Mesenchymal stem cell (in vitro differentiated cells and primary cell): ENCODE measurements at regions not wholly inside any gene's neighbourhood (a gene's known extent, or its start where the extent isn't known, plus 50 kb on each side); places are given as distances from the start of the nearest gene placed in this dataset.

Experiments
- DNase-seq: peaks from one replicate; pipeline ENCODE4 v3.0.0-alpha.2; 2013
- H2AFZ ChIP-seq: one replicate; pipeline ENCODE4 v1.6.1; 2013; ENCODE audit warnings: low read depth, mild to moderate bottlenecking, control low read depth, inconsistent platforms, low read length, moderate library complexity
- H2AK5ac ChIP-seq: 2 replicates; pipeline ENCODE4 v1.6.1; 2013; ENCODE audit warnings: low read length, moderate library complexity, mild to moderate bottlenecking, inconsistent platforms; ENCODE audit not compliant: severe bottlenecking
- H2BK120ac ChIP-seq: one replicate; pipeline ENCODE4 v1.6.1; 2013; ENCODE audit warnings: low read depth, mild to moderate bottlenecking, inconsistent platforms, low read length, moderate library complexity
- H2BK12ac ChIP-seq, 2 experiments: one replicate each; pipeline ENCODE4 v1.6.1; 2013; ENCODE audit warnings: inconsistent platforms in 2 of 2, low read length in 2 of 2, mild to moderate bottlenecking in 2 of 2, moderate library complexity in 2 of 2, control low read depth in 1 of 2
- H2BK15ac ChIP-seq: one replicate; pipeline ENCODE4 v1.6.1; 2013; ENCODE audit warnings: mild to moderate bottlenecking, low read depth, inconsistent platforms; ENCODE audit not compliant: poor library complexity, severe bottlenecking
- H2BK5ac ChIP-seq: 2 replicates; pipeline ENCODE4 v1.6.1; 2013; ENCODE audit warnings: low read depth, mild to moderate bottlenecking, low read length, control low read depth, inconsistent platforms; ENCODE audit not compliant: poor library complexity, severe bottlenecking
- H3K14ac ChIP-seq, 2 experiments: one replicate each; pipeline ENCODE4 v1.6.1; 2013; ENCODE audit warnings: inconsistent platforms in 2 of 2, low read length in 2 of 2, control low read depth in 1 of 2, mild to moderate bottlenecking in 1 of 2, moderate library complexity in 1 of 2
- H3K18ac ChIP-seq, 2 experiments: one replicate each; pipeline ENCODE4 v1.6.1; 2013; ENCODE audit warnings: inconsistent platforms in 2 of 2, low read length in 2 of 2, control low read depth in 1 of 2, low read depth in 1 of 2, mild to moderate bottlenecking in 1 of 2
- H3K23ac ChIP-seq, 2 experiments: one replicate each; pipeline ENCODE4 v1.6.1; 2013; ENCODE audit warnings: inconsistent platforms in 2 of 2, low read length in 2 of 2, mild to moderate bottlenecking in 2 of 2, moderate library complexity in 2 of 2, control low read depth in 1 of 2
- H3K27ac ChIP-seq: 2 replicates; pipeline ENCODE4 v1.5.1; 2013; ENCODE audit warnings: mild to moderate bottlenecking, moderate library complexity, low read length, control low read depth, inconsistent platforms; ENCODE audit not compliant: poor library complexity, severe bottlenecking
- H3K27me3 ChIP-seq, 2 experiments: 2 replicates each; pipeline versions ENCODE4 v1.6.1 to v1.7.0; 2013; ENCODE audit warnings: low read length in 2 of 2, mild to moderate bottlenecking in 2 of 2, moderate library complexity in 2 of 2, control low read depth in 1 of 2, inconsistent platforms in 1 of 2; ENCODE audit not compliant: control insufficient read depth in 1 of 2, insufficient read depth in 1 of 2
- H3K36me3 ChIP-seq, 2 experiments: 2 replicates each; pipeline versions ENCODE4 v1.6.1 to v1.7.0; 2013; ENCODE audit warnings: low read length in 2 of 2, control low read depth in 1 of 2, inconsistent platforms in 1 of 2, low read depth in 1 of 2, mild to moderate bottlenecking in 1 of 2; ENCODE audit not compliant: insufficient read depth in 2 of 2, control insufficient read depth in 1 of 2
- H3K4ac ChIP-seq, 2 experiments: one replicate each; pipeline ENCODE4 v1.6.1; 2013; ENCODE audit warnings: inconsistent platforms in 2 of 2, low read length in 2 of 2, mild to moderate bottlenecking in 2 of 2, moderate library complexity in 2 of 2, control low read depth in 1 of 2, low read depth in 1 of 2
- H3K4me1 ChIP-seq: 2 replicates; pipeline ENCODE4 v1.6.1; 2013; ENCODE audit warnings: low read depth, low read length, control low read depth; ENCODE audit not compliant: control insufficient read depth, insufficient read depth
- H3K4me2 ChIP-seq: 2 replicates; pipeline ENCODE4 v1.6.1; 2013; ENCODE audit warnings: low read length, mild to moderate bottlenecking, inconsistent platforms; ENCODE audit not compliant: poor library complexity, severe bottlenecking
- H3K4me3 ChIP-seq, 2 experiments: 2 replicates each; pipeline versions ENCODE4 v1.5.1 to v1.7.0; 2013; ENCODE audit warnings: low read length in 2 of 2, mild to moderate bottlenecking in 2 of 2, control low read depth in 1 of 2, low read depth in 1 of 2; ENCODE audit not compliant: insufficient read depth in 1 of 2
- H3K79me1 ChIP-seq: replicated peaks from 2 replicates; pipeline ENCODE4 v1.6.1; 2013; ENCODE audit warnings: mild to moderate bottlenecking, control low read depth, low read length, inconsistent platforms; ENCODE audit not compliant: poor library complexity, severe bottlenecking
- H3K9ac ChIP-seq: 2 replicates; pipeline ENCODE4 v1.7.0; 2013; ENCODE audit warnings: mild to moderate bottlenecking, low read length, moderate library complexity
- H3K9me3 ChIP-seq: 2 replicates; pipeline ENCODE4 v1.7.0; 2013; ENCODE audit warnings: mild to moderate bottlenecking, low read length; ENCODE audit not compliant: control insufficient read depth
- H4K8ac ChIP-seq: one replicate; pipeline ENCODE4 v1.6.1; 2013; ENCODE audit warnings: inconsistent platforms, mild to moderate bottlenecking, low read length, moderate library complexity
- H4K91ac ChIP-seq: one replicate; pipeline ENCODE4 v1.6.1; 2013; ENCODE audit warnings: mild to moderate bottlenecking, low read length, inconsistent platforms
- WGBS: methylation state at CpG from one replicate; pipeline ENCODE4 v1.1.7; 2013; ENCODE audit warnings: mixed read lengths; 5-methylcytosine and 5-hydroxymethylcytosine counted together

- H3K36me3 ChIP-seq: no peaks in the 10 kb centered on the region
- H2AK5ac ChIP-seq: no peak overlapping the region
- peaks cover 0 to 13% of the 10 kb centered on the region in 2 experiments for H3K27me3 ChIP-seq
- H3K27ac ChIP-seq: no peak overlapping the region
- H3K4me2 ChIP-seq: no peak overlapping the region
- H3K4me3 ChIP-seq: no peak overlapping the region
- H3K23ac ChIP-seq: no peak overlapping the region
- H2BK15ac ChIP-seq: no peak overlapping the region
- no peak overlapping the region for H4K91ac ChIP-seq
- H3K9me3 ChIP-seq: no peaks in the 10 kb centered on the region
- no peak for DNase-seq
- H2BK120ac ChIP-seq: no peak overlapping the region
- H3K9ac ChIP-seq: no peak overlapping the region
- no peaks in the 10 kb centered on the region for H3K4me1 ChIP-seq
- no peak overlapping the region for H3K14ac ChIP-seq
- no peak overlapping the region for H2BK5ac ChIP-seq
- H3K4ac ChIP-seq: no peak overlapping the region
- H2BK12ac ChIP-seq: no peak overlapping the region
- no peak overlapping the region for H4K8ac ChIP-seq
- WGBS: no CpG with 5 or more reads among the region's 2 CpGs
- H3K18ac ChIP-seq: no peak overlapping the region
- H3K79me1 ChIP-seq: no peaks in the 10 kb centered on the region
- H2AFZ ChIP-seq: no peak overlapping the region
Measured at GRCh38 chrX:42538405-42538804, 239.6 kb downstream of the PPP1R2C start.

- Histone ChIP-seq H3K23ac (no peak overlapping the region), H3K4me2 (no peak overlapping the region), H3K18ac (no peak overlapping the region), H3K79me1 (no peaks in the 10 kb centered on the region), H3K9ac (no peak overlapping the region), H4K91ac (no peak overlapping the region), H3K27ac (no peak overlapping the region), H4K8ac (no peak overlapping the region), H3K36me3 (no peaks in the 10 kb centered on the region), H2AFZ (no peak overlapping the region), H2AK5ac (no peak overlapping the region), H2BK120ac (no peak overlapping the region), H2BK12ac (no peak overlapping the region), H3K14ac (no peak overlapping the region), H3K4me3 (no peak overlapping the region), H3K4ac (no peak overlapping the region), H3K4me1 (no peaks in the 10 kb centered on the region), H2BK15ac (no peak overlapping the region), H3K9me3 (no peaks in the 10 kb centered on the region), H3K27me3 (peaks cover 0 to 13% of the 10 kb centered on the region in 2 experiments), H2BK5ac (no peak overlapping the region)
- 66% methylated on average over 3 of the region's 3 CpGs for WGBS
- DNase-seq: no peak
Measured at GRCh38 chrX:42536286-42536685, 241.7 kb downstream of the PPP1R2C start.

GRCh38 chrX:42535233-42535632 lies 242.7 kb downstream of the PPP1R2C start:
- H3K18ac ChIP-seq: no peak overlapping the region
- H2AFZ ChIP-seq: no peak overlapping the region
- no peaks in the 10 kb centered on the region for H3K4me1 ChIP-seq
- DNase-seq: no peak
- H3K4me2 ChIP-seq: no peak overlapping the region
- H3K27ac ChIP-seq: no peak overlapping the region
- no peak overlapping the region for H3K4ac ChIP-seq
- H3K4me3 ChIP-seq: no peak overlapping the region
- no peak overlapping the region for H2BK15ac ChIP-seq
- no peak overlapping the region for H3K14ac ChIP-seq
- H2BK120ac ChIP-seq: no peak overlapping the region
- H2BK5ac ChIP-seq: no peak overlapping the region
- no peak overlapping the region for H4K91ac ChIP-seq
- H3K27me3 ChIP-seq: peaks cover 0 to 11% of the 10 kb centered on the region in 2 experiments
- H2AK5ac ChIP-seq: no peak overlapping the region
- H3K23ac ChIP-seq: no peak overlapping the region
- no peak overlapping the region for H4K8ac ChIP-seq
- no peaks in the 10 kb centered on the region for H3K79me1 ChIP-seq
- no peaks in the 10 kb centered on the region for H3K36me3 ChIP-seq
- 86% methylated on average over 2 of the region's 2 CpGs for WGBS
- no peak overlapping the region for H2BK12ac ChIP-seq
- no peak overlapping the region for H3K9ac ChIP-seq
- H3K9me3 ChIP-seq: no peaks in the 10 kb centered on the region

- Histone ChIP-seq H3K79me1 (no peaks in the 10 kb centered on the region), H3K4me1 (peaks cover 1% of the 10 kb centered on the region), H3K4me3 (no peak overlapping the region), H3K9me3 (no peaks in the 10 kb centered on the region), H3K27me3 (peaks cover 0 to 6% of the 10 kb centered on the region in 2 experiments), H2AFZ (no peak overlapping the region), H3K27ac (no peak overlapping the region), H3K36me3 (no peaks in the 10 kb centered on the region), H3K9ac (no peak overlapping the region), H2BK12ac (no peak overlapping the region), H3K4ac (no peak overlapping the region), H4K8ac (no peak overlapping the region), H2BK120ac (no peak overlapping the region), H3K4me2 (no peak overlapping the region), H2BK5ac (no peak overlapping the region), H2BK15ac (no peak overlapping the region), H4K91ac (no peak overlapping the region), H3K14ac (no peak overlapping the region), H2AK5ac (no peak overlapping the region), H3K18ac (no peak overlapping the region), H3K23ac (no peak overlapping the region)
- WGBS: 100% methylated on average over 1 of the region's 2 CpGs
- no peak for DNase-seq
Measured at GRCh38 chrX:42533761-42534160, 244.2 kb downstream of the PPP1R2C start.
